ENCODE measurements at regions not wholly inside any gene's neighbourhood (a gene's known extent, or its start where the extent isn't known, plus 50 kb on each side); places are given as distances from the start of the nearest gene placed in this dataset.

GRCh38 chr2:20525041-20526035 is 78.5 kb downstream of the RHOB start:
- Histone ChIP-seq H3K4me3 (ENCODE audit: low read depth, low read length) (no peak overlapping the region), H3K27me3 (ENCODE audit: control insufficient read depth, insufficient read depth, low read length) (no peaks in the 10 kb centered on the region), H3K79me2 (no peaks in the 10 kb centered on the region), H3K9ac (no peak overlapping the region), H3K4me1 (no peaks in the 10 kb centered on the region), H3K36me3 (ENCODE audit: control insufficient read depth, insufficient read depth, low read length) (no peaks in the 10 kb centered on the region), H3K27ac (no peak overlapping the region), H2AFZ (no peak overlapping the region), H3K9me3 (ENCODE audit: control insufficient read depth, low read length) (no peaks in the 10 kb centered on the region), H3K4me2 (ENCODE audit: low read length) (no peak overlapping the region)
- no peak for TF ChIP-seq CTCF (IDR thresholded peaks at IDR 0.05)

- no peaks in the 10 kb centered on the region for H3K36me3 ChIP-seq (ENCODE audit: control insufficient read depth, insufficient read depth, low read length)
- no peaks in the 10 kb centered on the region for H3K9me3 ChIP-seq (ENCODE audit: control insufficient read depth, low read length)
- no peaks in the 10 kb centered on the region for H3K4me1 ChIP-seq
- no peak overlapping the region for H2AFZ ChIP-seq
- H3K4me3 ChIP-seq (ENCODE audit: low read depth, low read length), result no peak overlapping the region
- no peak overlapping the region for H3K4me2 ChIP-seq (ENCODE audit: low read length)
- TF ChIP-seq CTCF (IDR thresholded peaks at IDR 0.05), result no peak
- H3K9ac ChIP-seq, result no peak overlapping the region
- no peaks in the 10 kb centered on the region for H3K79me2 ChIP-seq
- H3K27me3 ChIP-seq (ENCODE audit: control insufficient read depth, insufficient read depth, low read length), result no peaks in the 10 kb centered on the region
- H3K27ac ChIP-seq, result no peak overlapping the region
Observed at GRCh38 chr2:20526160-20526559, 79.3 kb downstream of the RHOB start.

GRCh38 chr2:20526708-20527107 is 79.8 kb downstream of the RHOB start:
- Histone ChIP-seq H3K27me3 (ENCODE audit: control insufficient read depth, insufficient read depth, low read length) (no peaks in the 10 kb centered on the region), H3K27ac (no peak overlapping the region), H3K36me3 (ENCODE audit: control insufficient read depth, insufficient read depth, low read length) (no peaks in the 10 kb centered on the region), H2AFZ (no peak overlapping the region), H3K79me2 (no peaks in the 10 kb centered on the region), H3K4me3 (ENCODE audit: low read depth, low read length) (no peak overlapping the region), H3K4me2 (ENCODE audit: low read length) (no peak overlapping the region), H3K4me1 (no peaks in the 10 kb centered on the region), H3K9me3 (ENCODE audit: control insufficient read depth, low read length) (no peaks in the 10 kb centered on the region), H3K9ac (no peak overlapping the region)
- TF ChIP-seq CTCF (IDR thresholded peaks at IDR 0.05), result no peak

GRCh38 chr2:20528713-20529112 is 81.8 kb downstream of the RHOB start:
- Histone ChIP-seq H3K27ac (no peak overlapping the region), H3K4me3 (ENCODE audit: low read depth, low read length) (no peak overlapping the region), H2AFZ (no peak overlapping the region), H3K27me3 (ENCODE audit: control insufficient read depth, insufficient read depth, low read length) (no peaks in the 10 kb centered on the region), H3K4me1 (no peaks in the 10 kb centered on the region), H3K36me3 (ENCODE audit: control insufficient read depth, insufficient read depth, low read length) (no peaks in the 10 kb centered on the region), H3K9me3 (ENCODE audit: control insufficient read depth, low read length) (no peaks in the 10 kb centered on the region), H3K79me2 (no peaks in the 10 kb centered on the region), H3K4me2 (ENCODE audit: low read length) (no peak overlapping the region), H3K9ac (no peak overlapping the region)
- no peak for TF ChIP-seq CTCF (IDR thresholded peaks at IDR 0.05)

- H3K79me2 ChIP-seq, result no peaks in the 10 kb centered on the region
- no peak overlapping the region for H3K9ac ChIP-seq
- no peak overlapping the region for H3K27ac ChIP-seq
- no peaks in the 10 kb centered on the region for H3K9me3 ChIP-seq (ENCODE audit: control insufficient read depth, low read length)
- no peak for TF ChIP-seq CTCF (IDR thresholded peaks at IDR 0.05)
- no peak overlapping the region for H2AFZ ChIP-seq
- no peak overlapping the region for H3K4me3 ChIP-seq (ENCODE audit: low read depth, low read length)
- no peaks in the 10 kb centered on the region for H3K36me3 ChIP-seq (ENCODE audit: control insufficient read depth, insufficient read depth, low read length)
- H3K27me3 ChIP-seq (ENCODE audit: control insufficient read depth, insufficient read depth, low read length), result no peaks in the 10 kb centered on the region
- H3K4me2 ChIP-seq (ENCODE audit: low read length), result no peak overlapping the region
- no peaks in the 10 kb centered on the region for H3K4me1 ChIP-seq
Observed at GRCh38 chr2:20530520-20530919, 83.6 kb downstream of the RHOB start.
